Kidney (tissue), 13 donors: ENCODE measurements at regions not wholly inside any gene's neighbourhood (a gene's known extent, or its start where the extent isn't known, plus 50 kb on each side); places are given as distances from the start of the nearest gene placed in this dataset.
A peak's percentile ranks its signal among the peaks of the same experiment; 100 is the strongest.

Source experiments
- DNase-seq, 5 donors: peaks; one replicate each; pipeline ENCODE4 v3.0.0-alpha.2; 2013 to 2020
- FAIRE-seq: peaks from 2 replicates; lab custom pipeline; 2012; peaks lifted over from hg19 to GRCh38; lab: Jason Lieb, UNC
- H3K27ac ChIP-seq, 2 donors: one replicate each; pipeline ENCODE4 v1.7.0; 2013; ENCODE audit warnings: low read depth in 2 of 2, low read length in 2 of 2, inconsistent platforms in 1 of 2
- H3K27me3 ChIP-seq: one replicate; pipeline ENCODE4 v1.7.1; 2013; ENCODE audit warnings: low read length, inconsistent platforms; ENCODE audit not compliant: control insufficient read depth, insufficient read depth
- H3K36me3 ChIP-seq, 3 donors: one replicate each; pipeline versions ENCODE4 v1.7.0 to v1.7.1; 2013; ENCODE audit warnings: low read length in 3 of 3, control low read depth in 1 of 3, inconsistent platforms in 1 of 3; ENCODE audit not compliant: insufficient read depth in 3 of 3, control insufficient read depth in 2 of 3
- H3K4me1 ChIP-seq, 3 donors: one replicate each; pipeline versions ENCODE4 v1.7.0 to v1.7.1; 2013; ENCODE audit warnings: low read length in 3 of 3, inconsistent platforms in 1 of 3, low read depth in 1 of 3; ENCODE audit not compliant: control insufficient read depth in 2 of 3, insufficient read depth in 2 of 3
- H3K4me3 ChIP-seq, 3 donors: one replicate each; pipeline versions ENCODE4 v1.7.0 to v1.8.1; 2013; ENCODE audit warnings: low read length in 3 of 3, control low read depth in 1 of 3, inconsistent platforms in 1 of 3
- H3K9ac ChIP-seq, 3 donors: one replicate each; pipeline versions ENCODE4 v1.7.0 to v1.7.1; 2013; ENCODE audit warnings: low read length in 3 of 3, control low read depth in 1 of 3, inconsistent platforms in 1 of 3
- H3K9me3 ChIP-seq, 3 donors: one replicate each; pipeline versions ENCODE4 v1.7.0 to v1.7.1; 2013; ENCODE audit warnings: low read length in 3 of 3, control low read depth in 1 of 3, inconsistent platforms in 1 of 3; ENCODE audit not compliant: control insufficient read depth in 2 of 3, insufficient read depth in 1 of 3
- intact Hi-C: fragments of 100-400 bp; cut with DNase I; formaldehyde crosslinking; loops from one replicate; pipeline ENCODE4 v1.11.1; 2022
- TF ChIP-seq, protein P1 (sequence below): IDR thresholded peaks from 3 replicates; pipeline ENCODE4 v1.5.1; 2012; ENCODE audit warnings: mild to moderate bottlenecking, moderate library complexity, borderline replicate concordance; ENCODE audit not compliant: insufficient read depth; ENCODE audit errors: extremely low read depth
- donor health status: control.
- donor health status: control.
- donor health status: control.
- donor health status: control.
- donor health status: control.
- donor health status: DM: yes; HTN: yes; CAD: no.
- donor health status: Normal renal cell carcinoma (clear cell type).

DNA sequence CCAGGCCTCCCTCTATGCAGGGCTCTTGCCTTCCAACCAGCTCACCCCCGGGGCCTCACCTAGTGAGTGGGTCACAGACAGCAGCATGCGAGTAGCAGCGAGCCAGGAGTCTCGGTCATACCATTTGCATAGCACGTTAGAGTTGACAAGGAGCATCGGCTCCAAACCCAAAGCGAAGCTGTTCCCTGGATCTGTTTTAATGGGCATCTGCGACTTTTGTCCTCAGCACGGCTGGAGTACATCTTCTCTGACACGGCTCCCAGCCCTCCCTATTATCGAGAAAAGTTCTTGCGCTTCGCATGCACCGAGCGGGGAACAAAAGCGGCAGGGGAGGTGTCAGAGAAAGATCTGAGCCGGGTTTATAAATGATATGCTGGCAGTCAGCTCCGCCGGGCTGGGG, 253.3 kb downstream of the MAF start:
- no peaks in the 10 kb centered on the region for H3K4me1 ChIP-seq
- TF ChIP-seq, protein P1, sequence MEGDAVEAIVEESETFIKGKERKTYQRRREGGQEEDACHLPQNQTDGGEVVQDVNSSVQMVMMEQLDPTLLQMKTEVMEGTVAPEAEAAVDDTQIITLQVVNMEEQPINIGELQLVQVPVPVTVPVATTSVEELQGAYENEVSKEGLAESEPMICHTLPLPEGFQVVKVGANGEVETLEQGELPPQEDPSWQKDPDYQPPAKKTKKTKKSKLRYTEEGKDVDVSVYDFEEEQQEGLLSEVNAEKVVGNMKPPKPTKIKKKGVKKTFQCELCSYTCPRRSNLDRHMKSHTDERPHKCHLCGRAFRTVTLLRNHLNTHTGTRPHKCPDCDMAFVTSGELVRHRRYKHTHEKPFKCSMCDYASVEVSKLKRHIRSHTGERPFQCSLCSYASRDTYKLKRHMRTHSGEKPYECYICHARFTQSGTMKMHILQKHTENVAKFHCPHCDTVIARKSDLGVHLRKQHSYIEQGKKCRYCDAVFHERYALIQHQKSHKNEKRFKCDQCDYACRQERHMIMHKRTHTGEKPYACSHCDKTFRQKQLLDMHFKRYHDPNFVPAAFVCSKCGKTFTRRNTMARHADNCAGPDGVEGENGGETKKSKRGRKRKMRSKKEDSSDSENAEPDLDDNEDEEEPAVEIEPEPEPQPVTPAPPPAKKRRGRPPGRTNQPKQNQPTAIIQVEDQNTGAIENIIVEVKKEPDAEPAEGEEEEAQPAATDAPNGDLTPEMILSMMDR, result no peak
- H3K9ac ChIP-seq, result no peak overlapping the region
- H3K4me3 ChIP-seq, result peak overlapping the region in 2 of 3 donors; percentile 33 to 37
- H3K9me3 ChIP-seq, result no peaks in the 10 kb centered on the region
- H3K27ac ChIP-seq, result no peak overlapping the region
- peak in 2 of 5 donors; percentile 19 to 22 for DNase-seq
- intact Hi-C loops, result no loop called here
- no peaks in the 10 kb centered on the region for H3K27me3 ChIP-seq
- H3K36me3 ChIP-seq, result no peaks in the 10 kb centered on the region
- no peak for FAIRE-seq

DNA sequence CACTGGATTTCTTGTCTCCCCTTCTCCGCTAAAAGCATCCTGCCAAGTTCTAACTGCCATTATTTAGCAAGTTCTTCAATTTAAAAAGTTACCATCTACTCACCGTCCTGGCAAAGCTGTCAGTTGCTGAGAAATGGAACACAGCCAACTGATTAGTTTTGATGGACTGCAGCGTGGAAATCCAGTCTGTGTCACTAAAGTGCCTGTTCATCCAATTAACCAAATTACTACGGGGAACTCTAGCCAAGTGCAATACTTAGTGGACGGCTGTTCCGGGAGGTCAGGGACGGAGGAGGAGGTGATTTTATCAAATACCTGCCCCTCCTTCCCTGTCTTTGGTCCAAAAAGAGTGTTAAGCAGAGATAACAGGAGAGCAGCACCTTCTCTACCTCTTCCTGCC, 260.7 kb downstream of the MAF start:
- Histone ChIP-seq H3K27ac (no peak overlapping the region), H3K36me3 (no peaks in the 10 kb centered on the region), H3K9ac (no peak overlapping the region), H3K27me3 (no peaks in the 10 kb centered on the region), H3K4me3 (no peak overlapping the region), H3K9me3 (no peaks in the 10 kb centered on the region), H3K4me1 (no peaks in the 10 kb centered on the region)
- no peak for FAIRE-seq
- TF ChIP-seq, protein P1, result no peak
- intact Hi-C loops, result no loop called here
- DNase-seq, result no peak

DNA sequence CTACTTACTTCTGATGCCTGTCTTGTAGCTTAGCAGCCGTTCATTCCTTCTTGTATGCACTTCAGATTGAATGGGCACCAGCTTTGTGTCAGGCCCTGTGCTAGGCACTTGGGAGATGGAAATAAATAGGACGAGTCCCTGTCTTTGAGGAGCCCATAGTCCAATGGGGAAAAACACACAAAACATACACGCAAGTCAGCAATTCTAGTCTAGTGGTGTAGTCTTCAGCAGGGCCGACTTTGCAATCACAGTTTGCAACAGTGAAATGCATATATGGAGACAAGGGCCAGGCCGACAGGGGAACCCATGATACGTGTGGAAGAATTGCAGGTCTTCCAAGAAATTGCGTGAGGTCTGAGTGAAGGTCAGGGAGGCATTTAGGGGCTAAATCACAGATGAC, 262.6 kb downstream of the MAF start:
- Histone ChIP-seq H3K36me3 (no peaks in the 10 kb centered on the region), H3K4me1 (no peaks in the 10 kb centered on the region), H3K27me3 (no peaks in the 10 kb centered on the region), H3K9ac (no peak overlapping the region), H3K4me3 (no peak overlapping the region), H3K9me3 (no peaks in the 10 kb centered on the region), H3K27ac (no peak overlapping the region)
- TF ChIP-seq, protein P1, result no peak
- FAIRE-seq, result no peak
- intact Hi-C loops, result no loop called here
- no peak for DNase-seq
